GM10266 (cell line): ENCODE measurements at regions not wholly inside any gene's neighbourhood (a gene's known extent, or its start where the extent isn't known, plus 50 kb on each side); places are given as distances from the start of the nearest gene placed in this dataset.

Experiments
- DNase-seq: peaks from one replicate; pipeline ENCODE4 v3.0.0; 2012; ENCODE audit errors: extremely low spot score
- CTCF ChIP-seq: IDR thresholded peaks from 2 replicates; pipeline ENCODE4 v1.5.1; 2012; ENCODE audit warnings: mild to moderate bottlenecking, low read depth; ENCODE audit not compliant: control insufficient read depth, insufficient read depth; ENCODE audit errors: missing control alignments

GRCh38 chr5:5628866-5629606, 206.6 kb downstream of the ICE1 start:
- no peak for TF ChIP-seq CTCF

GRCh38 chr5:5626412-5626811, 203.9 kb downstream of the ICE1 start:
- no peak for DNase-seq
- no peak for TF ChIP-seq CTCF

More at GRCh38 chr5:5628866-5629606, 206.6 kb downstream of the ICE1 start:
- no peak for DNase-seq

- no peak for DNase-seq
- TF ChIP-seq CTCF = no peak
Observed at GRCh38 chr5:5625491-5625890, 203.0 kb downstream of the ICE1 start.

GRCh38 chr5:5623397-5623796, 200.9 kb downstream of the ICE1 start:
- DNase-seq = no peak

GRCh38 chr5:5622806-5623205, 200.3 kb downstream of the ICE1 start:
- DNase-seq = no peak
- TF ChIP-seq CTCF = no peak

More at GRCh38 chr5:5623397-5623796, 200.9 kb downstream of the ICE1 start:
- TF ChIP-seq CTCF = no peak

- no peak for DNase-seq
- no peak for TF ChIP-seq CTCF
Observed at GRCh38 chr5:5619546-5619945, 197.1 kb downstream of the ICE1 start.

- no peak for DNase-seq
- no peak for TF ChIP-seq CTCF
Observed at GRCh38 chr5:5617024-5617423, 194.5 kb downstream of the ICE1 start.
